C4-2B (cell line): ENCODE measurements at regions not wholly inside any gene's neighbourhood (a gene's known extent, or its start where the extent isn't known, plus 50 kb on each side); places are given as distances from the start of the nearest gene placed in this dataset.

Experiments used
- CTCF ChIP-seq: fragments of 450-650 bp; conservative IDR thresholded peaks from 2 replicates; pipeline ENCODE4 v1.5.1; 2017; ENCODE audit warnings: mild to moderate bottlenecking
- ZFX ChIP-seq: fragments of 450-650 bp; IDR thresholded peaks from 2 replicates; pipeline ENCODE4 v1.6.1; 2017

GRCh38 chr6:99689916-99690685 lies 83.5 kb downstream of the PRDM13 start:
- TF ChIP-seq CTCF (no peak), ZFX (no peak)
